GM21360 (cell line): ENCODE measurements at regions not wholly inside any gene's neighbourhood (a gene's known extent, or its start where the extent isn't known, plus 50 kb on each side); places are given as distances from the start of the nearest gene placed in this dataset.

Experiments used
- ATAC-seq: cut with Tn5 transposase; IDR thresholded peaks from one replicate; pipeline ENCODE4 v1.9.1; 2021; ENCODE audit warnings: mild to moderate bottlenecking, moderate library complexity; ENCODE audit not compliant: unreplicated experiment

DNA sequence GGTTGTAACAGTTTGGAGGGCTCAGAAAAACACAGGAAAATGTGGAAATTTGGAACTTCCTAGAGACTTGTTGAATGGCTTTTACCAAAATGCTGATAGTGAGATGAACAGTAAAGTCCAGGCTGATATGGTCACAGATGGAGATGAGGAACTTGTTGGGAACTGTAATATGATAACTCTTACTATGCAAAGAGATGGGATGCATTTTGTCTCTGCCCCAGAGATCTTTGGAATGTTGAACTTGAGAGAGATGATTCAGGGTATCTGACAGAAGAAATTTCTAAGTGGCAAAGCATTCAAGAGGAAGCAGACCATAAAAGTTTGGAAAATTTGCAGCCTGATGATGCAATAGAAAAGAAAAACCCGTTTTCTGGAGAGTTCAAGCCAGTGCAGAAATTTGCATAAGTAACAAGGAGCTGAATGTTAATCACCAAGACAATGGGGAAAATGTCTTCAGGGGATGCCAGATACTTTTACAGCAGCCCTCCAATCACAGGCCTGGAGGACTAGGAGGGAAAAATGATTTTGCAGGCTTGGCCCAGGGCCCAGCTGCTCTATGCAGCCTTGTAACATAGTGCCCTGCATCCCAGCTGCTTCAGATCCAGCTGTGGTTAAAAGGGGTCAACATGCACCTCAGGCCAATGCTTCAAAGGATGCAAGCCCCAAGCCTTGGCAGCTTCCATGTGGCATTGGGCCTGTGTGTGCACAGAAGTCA is 572.7 kb upstream of the ATP2B1 start:
- ATAC-seq: no peak

DNA sequence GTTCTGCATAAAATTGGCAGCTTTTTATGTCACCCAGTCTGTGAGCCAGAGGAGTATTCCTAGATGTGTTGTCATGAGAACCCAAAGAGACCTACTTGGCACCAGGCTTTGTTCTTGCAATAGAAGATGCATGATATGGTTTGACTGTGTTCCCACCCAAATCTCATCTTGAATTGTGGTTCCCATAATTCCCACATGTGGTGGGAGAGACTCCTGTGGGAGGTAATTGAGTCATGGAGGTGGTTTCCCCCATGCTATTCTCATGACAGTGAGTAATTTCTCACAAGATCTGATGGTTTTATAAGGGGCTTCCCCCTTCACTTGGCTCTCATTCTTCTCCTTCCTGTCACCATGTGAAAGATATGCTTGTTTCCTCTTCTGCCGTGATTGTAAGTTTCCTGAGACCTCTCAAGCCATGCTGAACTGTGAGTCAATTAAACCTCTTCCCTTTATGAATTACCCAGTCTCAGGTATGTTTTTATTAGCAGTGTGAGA is 572.0 kb upstream of the ATP2B1 start:
- peak; percentile 73 for ATAC-seq

DNA sequence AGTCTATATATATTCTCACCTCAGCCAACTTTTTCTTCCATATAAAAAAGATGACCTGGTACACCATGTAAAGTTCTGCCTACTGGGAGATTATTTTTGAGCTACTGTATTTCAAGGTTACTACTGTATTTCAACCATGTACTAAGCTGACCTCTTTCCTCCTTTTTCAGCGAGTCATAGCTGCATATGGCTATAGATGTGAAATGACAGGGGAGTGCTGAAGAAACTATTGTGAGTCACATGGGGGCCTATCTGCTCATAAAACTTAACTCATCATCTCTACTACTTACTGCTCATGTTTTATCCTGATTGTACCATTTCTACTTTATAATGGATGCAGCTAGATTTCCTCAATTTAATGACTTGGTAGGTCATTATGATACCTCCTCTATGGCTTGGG is 571.4 kb upstream of the ATP2B1 start:
- ATAC-seq: no peak

DNA sequence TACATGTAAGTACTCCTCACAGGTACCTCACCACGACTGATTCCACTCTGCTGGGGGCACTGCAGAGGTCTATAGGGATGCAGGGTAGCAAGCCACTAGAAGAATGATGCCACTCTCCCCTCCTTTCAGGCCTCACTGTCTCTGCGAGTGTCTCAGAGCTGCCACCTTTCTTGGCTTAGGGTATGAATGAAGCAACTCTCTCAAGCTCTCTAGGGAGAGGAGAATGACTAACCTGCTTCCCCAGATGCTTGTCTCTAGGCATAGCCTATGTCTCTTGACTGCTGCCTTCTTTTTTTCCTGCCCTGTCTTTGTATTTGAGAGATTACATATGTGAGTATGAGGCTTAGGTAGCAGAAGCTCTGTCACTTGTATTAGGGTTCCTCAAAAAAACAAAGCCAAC is 566.5 kb upstream of the ATP2B1 start:
- no peak for ATAC-seq

DNA sequence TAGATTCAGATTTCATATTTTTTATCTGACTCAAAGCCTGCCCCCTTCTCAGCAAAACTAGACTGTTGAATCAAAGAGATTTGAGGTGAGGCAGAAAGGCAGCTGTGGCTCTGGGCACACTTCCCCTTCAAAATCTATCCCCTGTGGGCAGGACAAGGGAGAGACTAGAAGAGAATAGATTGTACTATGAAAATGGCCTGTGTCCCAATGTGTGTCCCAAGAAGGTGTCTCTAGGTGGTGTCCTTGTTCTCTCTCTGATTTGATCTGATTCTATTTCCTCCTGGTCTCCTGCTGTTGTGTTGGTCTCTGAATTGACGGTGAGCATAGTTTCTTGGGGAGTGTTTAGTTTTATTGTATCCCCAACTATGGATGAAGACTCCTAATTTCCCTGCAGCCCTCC is 565.8 kb upstream of the ATP2B1 start:
- ATAC-seq: no peak

DNA sequence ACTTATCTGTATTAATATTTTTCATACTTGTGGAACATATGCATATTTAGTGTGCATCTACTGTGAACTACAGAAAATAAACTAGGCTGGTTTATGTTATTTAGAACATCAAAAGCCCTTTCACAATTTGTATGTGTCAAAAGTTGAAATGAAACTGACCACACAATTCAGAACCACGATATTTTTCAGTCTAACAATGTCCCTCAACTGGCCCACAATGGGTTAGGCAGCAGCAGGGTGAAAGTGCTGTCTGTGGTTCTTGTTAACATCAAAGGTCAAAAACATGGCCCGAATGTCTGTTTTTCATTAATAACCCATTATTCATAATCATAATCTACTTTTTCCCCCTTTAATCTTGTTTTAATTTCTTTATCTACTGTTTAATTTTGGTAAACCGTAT is 559.9 kb upstream of the ATP2B1 start:
- ATAC-seq: no peak

DNA sequence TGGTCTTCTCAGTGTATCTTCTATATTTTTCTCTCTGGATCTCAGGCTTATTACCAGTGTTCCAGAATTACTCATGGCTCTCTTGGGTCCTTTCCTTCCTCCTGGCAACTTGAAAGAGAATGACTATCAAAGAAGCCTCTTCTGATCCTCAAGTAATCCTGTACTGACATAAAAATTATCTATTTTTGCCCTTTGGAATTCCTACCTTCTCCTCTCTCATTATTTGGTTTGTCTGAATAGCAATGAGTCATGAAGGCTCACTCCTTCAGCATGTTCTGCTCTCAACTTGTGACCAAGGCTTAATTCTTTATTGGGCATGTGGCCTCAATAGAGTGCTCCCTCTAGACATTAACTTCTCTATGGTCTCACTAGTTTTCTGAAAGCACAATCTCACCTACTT is 553.6 kb upstream of the ATP2B1 start:
- ATAC-seq: no peak

DNA sequence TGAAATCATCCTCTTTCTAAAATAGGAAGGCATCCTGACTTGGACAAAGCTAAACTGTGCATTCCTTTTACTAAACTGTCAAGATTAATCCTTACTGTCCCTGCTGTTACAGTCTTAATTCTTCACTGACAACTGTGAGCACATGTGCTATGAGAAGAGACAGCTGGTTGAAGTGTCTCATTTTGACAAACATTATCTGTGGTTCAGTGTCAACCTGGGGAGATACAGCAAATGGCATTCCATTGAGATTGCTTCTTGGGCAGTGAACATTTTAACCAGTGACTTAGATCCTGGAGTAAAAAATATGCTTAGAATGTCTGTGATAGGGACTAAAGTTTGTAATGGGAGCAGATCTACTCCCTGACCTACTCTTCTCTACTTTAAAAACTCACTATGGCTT is 552.6 kb upstream of the ATP2B1 start:
- no peak for ATAC-seq

DNA sequence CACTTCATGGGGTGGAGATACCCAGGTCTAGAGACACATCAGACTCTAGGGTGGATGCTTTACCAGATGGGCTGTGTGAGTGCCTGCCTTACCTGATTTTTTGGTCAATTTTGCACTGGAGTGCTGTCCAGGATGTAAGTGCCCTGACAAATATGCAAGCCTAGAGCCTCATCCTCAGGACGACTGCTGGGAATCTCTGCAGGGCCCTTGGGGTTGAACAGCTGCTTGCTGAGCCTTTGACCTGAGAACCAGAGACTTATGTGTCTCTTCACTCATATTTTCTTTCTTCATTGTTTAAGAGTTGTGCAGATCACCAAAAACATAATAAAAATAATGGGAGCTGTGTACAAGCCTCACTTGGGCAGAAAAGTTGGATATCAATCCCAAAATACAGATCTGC is 551.5 kb upstream of the ATP2B1 start:
- no peak for ATAC-seq

DNA sequence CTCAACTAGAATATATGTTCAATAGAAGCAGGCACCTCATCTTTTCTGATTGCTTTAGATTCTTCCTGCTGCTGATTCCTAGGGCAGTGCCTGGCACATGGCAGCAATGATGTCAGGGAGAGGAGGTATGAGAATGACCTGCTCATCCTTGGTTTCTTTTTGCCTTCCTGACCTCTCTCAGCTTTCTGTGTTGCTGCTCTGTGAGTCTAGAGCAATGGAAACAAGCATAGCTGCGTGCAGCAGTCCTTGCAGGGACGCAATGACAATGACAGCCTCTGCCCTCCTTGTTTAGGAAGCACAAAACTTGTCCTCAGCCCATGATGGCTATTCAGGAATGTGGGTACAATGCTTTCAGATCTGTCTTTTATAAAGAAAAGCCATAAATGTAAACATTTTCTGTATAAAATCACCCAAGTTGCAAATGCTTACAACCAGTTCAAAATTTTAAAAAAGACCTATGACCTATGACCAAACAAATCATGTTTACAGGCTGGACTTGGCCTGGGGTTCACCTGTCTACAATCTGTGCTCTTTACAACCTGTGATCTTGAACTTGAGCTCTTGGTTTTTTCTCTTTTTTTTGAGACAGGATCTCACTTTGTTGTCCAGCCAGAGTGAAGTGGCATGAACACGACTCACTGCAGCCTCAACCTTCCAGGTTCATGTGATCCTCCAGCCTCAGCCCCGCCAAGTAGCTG is 549.4 kb upstream of the ATP2B1 start:
- ATAC-seq: no peak

DNA sequence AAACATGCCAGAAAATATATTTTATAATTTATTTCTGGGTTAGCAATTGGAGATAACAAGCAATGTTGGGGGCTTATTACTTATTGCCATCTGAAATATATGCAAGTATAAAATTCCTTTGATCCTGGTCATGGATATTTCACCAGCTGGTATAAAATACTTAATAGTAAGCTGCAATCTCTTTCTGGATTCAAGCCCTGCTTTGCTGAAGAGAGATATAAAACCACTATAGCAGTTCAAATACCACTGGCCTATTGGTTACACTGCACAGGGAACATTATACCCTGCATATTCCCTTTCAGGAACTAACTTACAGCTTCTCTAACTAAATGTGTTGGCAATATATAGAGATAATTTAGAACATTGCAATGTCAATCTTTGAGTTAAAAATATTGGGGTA is 546.2 kb upstream of the ATP2B1 start:
- no peak for ATAC-seq

DNA sequence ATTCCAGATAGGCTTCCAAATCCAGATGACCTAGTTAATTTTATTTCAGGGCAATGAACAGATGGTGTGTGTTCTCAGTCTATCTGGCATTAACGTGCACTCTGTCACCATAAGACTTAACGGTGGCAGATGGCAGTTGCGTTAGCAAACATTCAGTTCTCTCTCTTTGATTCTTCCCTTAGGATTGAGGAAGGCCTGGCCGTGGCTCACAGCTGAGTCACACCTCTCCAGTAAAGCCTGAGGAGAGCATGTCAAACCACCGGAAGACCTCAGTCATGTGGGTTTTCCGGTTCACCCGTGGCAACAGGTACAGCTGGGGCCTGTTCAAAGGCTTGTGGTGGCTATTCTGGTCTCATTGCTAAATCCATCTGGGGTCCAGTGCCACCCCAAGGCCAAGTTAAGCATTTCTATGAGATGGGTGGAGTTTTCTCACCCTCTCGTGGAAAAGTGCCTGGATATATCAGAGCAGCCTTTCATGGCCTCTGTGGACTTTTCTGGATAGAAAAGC is 545.1 kb upstream of the ATP2B1 start:
- peak; percentile 100 for ATAC-seq

DNA sequence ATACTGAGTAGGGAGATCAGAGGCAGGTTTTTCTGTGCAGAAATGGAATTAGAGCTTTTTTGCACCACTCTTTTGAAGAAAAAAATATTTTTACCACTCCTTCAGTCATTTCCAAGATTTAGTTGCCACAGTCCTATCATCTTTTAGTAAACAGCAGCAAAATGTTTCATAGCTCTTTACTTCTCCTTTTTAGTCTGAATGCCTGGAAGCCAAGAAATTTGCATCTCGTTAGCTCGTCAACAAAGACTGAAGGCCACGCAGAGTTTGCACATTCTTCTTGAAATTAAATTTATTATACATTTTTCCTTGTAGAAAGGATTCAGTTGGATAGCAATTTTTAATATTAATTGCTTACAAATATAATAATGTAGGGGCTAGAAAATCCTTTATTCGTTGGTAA is 544.5 kb upstream of the ATP2B1 start:
- ATAC-seq: no peak

DNA sequence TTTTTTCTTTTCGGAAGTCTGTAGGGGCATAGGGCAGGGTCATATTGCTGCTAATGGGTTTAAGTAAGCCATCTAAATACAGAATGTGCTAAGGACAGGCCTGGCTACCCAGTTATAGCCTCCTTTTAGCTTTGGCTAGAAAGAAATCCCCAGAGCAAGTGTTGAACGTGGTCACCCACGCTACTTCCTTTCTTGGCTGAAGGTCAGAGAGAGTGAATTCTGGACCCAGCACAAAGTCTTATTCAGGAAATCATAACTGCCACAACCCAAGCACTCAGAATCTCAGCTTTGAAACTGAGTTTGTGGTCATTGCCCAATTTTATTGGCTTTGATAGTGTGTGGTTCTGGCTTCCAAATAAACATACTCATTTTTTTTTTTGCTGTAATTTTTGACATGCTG is 542.1 kb upstream of the ATP2B1 start:
- ATAC-seq: no peak

DNA sequence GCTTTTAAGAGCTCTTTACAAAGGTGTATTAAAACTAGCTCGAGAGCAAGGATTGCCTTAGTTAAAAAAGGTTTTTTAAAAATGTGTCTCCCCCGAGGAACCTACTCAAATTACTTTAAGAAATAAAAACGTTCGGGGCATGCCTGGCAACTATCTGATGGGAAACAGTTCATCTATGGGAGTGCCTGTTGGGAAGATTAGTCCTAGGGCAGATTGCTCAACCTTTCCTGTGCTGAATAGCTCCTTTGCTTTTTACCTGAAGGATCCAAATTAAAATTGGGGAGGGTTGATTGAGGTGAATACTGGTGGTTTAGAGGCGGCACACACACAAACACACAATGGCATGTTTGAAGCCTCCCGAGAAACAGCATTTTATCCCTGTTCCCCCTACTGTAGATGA is 541.4 kb upstream of the ATP2B1 start:
- no peak for ATAC-seq

DNA sequence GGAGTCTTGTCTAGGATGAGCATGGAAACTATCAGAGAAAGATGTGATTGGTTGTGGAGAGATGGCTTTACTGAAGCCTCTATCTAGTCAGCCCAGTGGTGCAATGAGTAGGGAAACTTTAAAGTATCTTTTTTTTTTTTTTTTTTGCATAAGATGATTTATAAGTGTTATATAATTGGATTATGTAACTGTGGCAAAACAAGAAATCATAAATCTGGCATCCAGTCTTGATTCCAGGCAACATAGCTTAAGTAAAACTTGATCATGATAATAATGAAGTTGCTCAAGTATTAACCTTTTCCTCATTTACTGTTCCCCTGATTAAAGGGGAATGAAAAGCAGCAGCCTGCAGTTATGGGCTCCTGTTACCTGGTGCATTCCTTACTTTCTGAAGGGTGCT is 538.0 kb upstream of the ATP2B1 start:
- ATAC-seq: no peak

DNA sequence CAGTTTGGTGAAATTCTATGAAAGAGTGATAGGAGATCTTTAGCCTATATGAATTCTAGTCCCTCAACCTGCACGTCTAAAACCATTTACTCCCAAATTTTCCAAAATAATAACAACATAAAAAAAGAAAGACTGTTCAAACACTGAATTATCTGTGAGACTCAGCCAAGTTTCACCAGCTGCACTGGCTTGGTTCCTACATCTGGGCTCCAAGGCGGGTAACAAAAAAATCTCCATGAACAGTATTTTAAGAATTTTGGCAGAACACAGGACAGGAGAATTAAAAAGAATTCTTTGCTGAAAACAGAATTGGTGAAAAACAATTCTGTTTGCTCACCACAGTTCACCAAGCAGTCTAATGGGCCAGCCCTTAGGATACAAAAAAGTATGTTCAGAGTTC is 536.8 kb upstream of the ATP2B1 start:
- no peak for ATAC-seq

DNA sequence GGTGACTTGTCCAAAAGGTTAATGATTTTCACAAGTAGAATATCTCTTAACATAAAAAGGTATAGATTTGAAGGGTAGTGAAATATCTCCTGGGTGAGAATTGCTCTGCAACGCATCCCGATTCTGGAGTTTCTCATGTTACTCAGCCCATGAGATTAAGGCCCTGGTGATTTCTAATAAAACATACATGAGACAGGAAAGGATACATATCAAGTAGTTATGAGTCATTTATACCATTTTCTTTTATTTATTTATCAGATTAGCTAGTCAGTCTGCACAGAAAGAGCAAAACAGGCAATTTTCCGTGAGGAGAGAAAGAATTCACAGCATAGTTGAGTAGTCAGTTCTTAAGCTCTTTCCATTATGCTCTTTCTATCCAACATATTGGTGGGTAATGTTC is 535.6 kb upstream of the ATP2B1 start:
- ATAC-seq: no peak

DNA sequence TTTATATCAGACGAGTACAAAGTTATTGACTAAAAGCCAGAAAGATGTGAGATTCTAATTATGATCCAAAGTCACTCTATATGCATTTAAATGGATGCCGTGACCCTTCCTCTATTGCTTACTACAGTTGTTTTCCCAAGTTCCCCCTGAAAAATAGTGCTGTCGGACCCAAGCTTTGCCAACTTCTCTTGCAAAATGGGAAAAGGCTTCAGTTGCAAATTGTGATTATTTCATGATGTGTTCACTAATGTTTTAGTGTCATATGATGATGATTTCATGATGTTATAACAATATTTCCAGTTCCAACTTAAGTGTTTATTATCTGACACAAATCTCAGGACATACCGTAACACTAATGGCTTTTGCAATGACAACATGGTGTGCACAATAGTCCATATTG is 534.6 kb upstream of the ATP2B1 start:
- ATAC-seq: no peak

DNA sequence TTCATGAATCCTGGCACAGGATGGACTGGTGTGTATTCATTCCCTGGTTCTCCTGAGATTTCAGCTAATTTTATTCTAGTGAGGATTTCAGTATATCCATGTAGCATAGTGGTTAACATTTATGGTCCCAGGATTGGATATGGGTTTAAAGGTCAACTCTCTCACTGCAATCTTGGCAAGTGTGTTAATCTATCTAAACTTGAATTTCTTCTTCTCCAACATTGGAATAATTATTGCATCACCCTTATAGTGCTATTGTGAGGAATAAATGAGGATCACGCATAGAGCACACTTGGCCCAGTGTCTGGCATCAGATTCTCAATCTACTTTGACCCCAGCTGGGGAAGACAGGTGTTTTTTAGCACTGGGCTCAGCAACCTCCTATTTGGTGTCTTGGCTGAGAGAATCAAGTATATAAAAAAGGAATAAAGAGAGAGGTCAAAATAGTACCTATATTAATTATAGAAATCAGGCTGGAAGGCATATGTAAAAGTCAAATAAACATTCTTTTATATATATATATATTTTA is 531.2 kb upstream of the ATP2B1 start:
- no peak for ATAC-seq

DNA sequence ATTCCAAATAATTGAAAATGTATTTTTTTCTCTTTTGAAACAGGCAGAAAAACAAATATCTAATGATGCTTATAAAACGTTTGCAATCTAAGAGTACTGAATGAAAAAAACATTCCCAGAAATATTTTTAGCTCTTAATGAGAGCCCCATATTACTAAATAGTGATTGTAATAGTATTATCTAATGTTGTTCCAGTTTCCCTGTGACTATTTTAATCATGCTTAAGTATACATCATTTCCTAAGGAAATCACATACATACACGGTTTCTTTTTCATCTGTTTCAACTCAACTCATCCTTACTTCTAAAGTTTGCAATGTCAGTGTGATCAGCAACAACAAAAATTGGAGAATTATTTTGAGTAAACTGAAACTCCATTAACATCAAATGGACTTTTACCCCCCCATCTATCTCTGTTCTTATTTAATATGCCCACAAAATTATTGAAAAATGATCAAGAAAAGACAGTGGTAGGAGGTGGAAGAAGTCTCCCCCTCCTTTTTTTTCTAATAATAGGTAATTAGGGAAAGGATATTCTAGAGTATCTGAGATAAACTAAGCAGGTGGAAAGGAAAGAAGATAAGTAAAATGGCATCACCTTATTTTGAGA is 530.1 kb upstream of the ATP2B1 start:
- no peak for ATAC-seq

DNA sequence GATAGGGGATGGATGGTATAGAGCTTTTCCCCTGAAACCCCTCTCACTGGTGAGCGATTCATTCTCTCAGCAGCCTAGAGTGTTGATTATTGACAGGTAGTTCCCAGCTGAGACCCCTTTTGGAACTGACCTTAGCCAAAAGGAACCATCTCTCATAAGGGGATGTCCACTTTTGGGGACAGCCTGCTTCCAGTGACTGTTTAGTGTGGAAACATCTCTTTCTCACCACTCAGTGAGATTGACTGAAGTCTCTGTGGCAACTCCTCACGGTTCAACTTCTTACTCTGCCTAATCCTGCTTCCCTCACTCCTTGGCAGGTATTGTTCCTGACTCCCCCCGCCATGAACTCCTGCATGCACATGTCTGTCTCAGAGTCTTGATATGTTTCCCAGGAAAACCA is 529.2 kb upstream of the ATP2B1 start:
- ATAC-seq: no peak
